Ascending aorta (tissue), 2 donors: ENCODE measurements at regions not wholly inside any gene's neighbourhood (a gene's known extent, or its start where the extent isn't known, plus 50 kb on each side); places are given as distances from the start of the nearest gene placed in this dataset.
"Not testable (repeated sequence)": the region's sequence is repeated elsewhere in the genome, so short reads cannot be mapped to it uniquely, and the experiment has no call there.

Experiments
- DNase-seq, 2 donors: peaks; one replicate each; pipeline ENCODE4 v3.0.0-alpha.2; 2019; ENCODE audit warnings: low spot score in 2 of 2
- H3K27ac ChIP-seq, 2 donors: fragments of 200-600 bp; sonication (generic); one replicate each; pipeline ENCODE4 v1.5.1; 2016 to 2017; ENCODE audit warnings: mild to moderate bottlenecking in 1 of 2
- H3K27me3 ChIP-seq: fragments of 200-600 bp; sonication (generic); one replicate; pipeline ENCODE4 v1.5.1; 2017
- H3K36me3 ChIP-seq, 2 donors: fragments of 200-600 bp; sonication (generic); one replicate each; pipeline ENCODE4 v1.5.1; 2016
- H3K4me1 ChIP-seq, 2 donors: fragments of 200-600 bp; sonication (generic); one replicate each; pipeline ENCODE4 v1.5.1; 2016 to 2017; ENCODE audit warnings: mild to moderate bottlenecking in 1 of 2
- H3K4me3 ChIP-seq, 2 donors: fragments of 200-600 bp; sonication (generic); one replicate each; pipeline ENCODE4 v1.5.1; 2016 to 2017; ENCODE audit warnings: mild to moderate bottlenecking in 1 of 2
- H3K9me3 ChIP-seq, 2 donors: fragments of 200-600 bp; sonication (generic); one replicate each; pipeline ENCODE4 v1.5.1; 2016
- CTCF ChIP-seq, 3 experiments: fragments of 200-600 bp in 2 of 3; fragments of 450-650 bp in 1 of 3; sonication (generic) in 2 of 3; IDR thresholded peaks; one replicate each; pipeline ENCODE4 v1.5.1; 2016 to 2019; ENCODE audit warnings: antibody characterized with exemption in 3 of 3, mild to moderate bottlenecking in 1 of 3, moderate library complexity in 1 of 3
- intact Hi-C: fragments of 100-400 bp; cut with DNase I; formaldehyde crosslinking; loops from one replicate; pipeline ENCODE4 v1.15.1; 2023

- H3K27ac ChIP-seq, result no peak overlapping the region
- intact Hi-C loops, result no loop called here
- TF ChIP-seq CTCF (IDR thresholded peaks at IDR 0.05), result no peak
- no peaks in the 10 kb centered on the region for H3K27me3 ChIP-seq
- H3K4me3 ChIP-seq, result no peak overlapping the region
- H3K9me3 ChIP-seq, result no peaks in the 10 kb centered on the region
- no peak for DNase-seq
- no peaks in the 10 kb centered on the region for H3K36me3 ChIP-seq
- no peaks in the 10 kb centered on the region for H3K4me1 ChIP-seq
These were observed 270.8 kb downstream of the SPRY2 start for GRCh38 chr13:80070024-80070703.

GRCh38 chr13:80069374-80069773, 271.6 kb downstream of the SPRY2 start:
- Histone ChIP-seq H3K4me3 (no peak overlapping the region), H3K27me3 (no peaks in the 10 kb centered on the region), H3K36me3 (no peaks in the 10 kb centered on the region), H3K9me3 (no peaks in the 10 kb centered on the region), H3K27ac (no peak overlapping the region), H3K4me1 (no peaks in the 10 kb centered on the region)
- no peak for DNase-seq
- TF ChIP-seq CTCF (IDR thresholded peaks at IDR 0.05), result no peak
- intact Hi-C loops, result no loop called here

GRCh38 chr13:80065996-80066395, 274.9 kb downstream of the SPRY2 start:
- DNase-seq, result no peak
- TF ChIP-seq CTCF (IDR thresholded peaks at IDR 0.05), result no peak
- no peaks in the 10 kb centered on the region for H3K27me3 ChIP-seq
- H3K36me3 ChIP-seq, result no peaks in the 10 kb centered on the region
- H3K27ac ChIP-seq, result no peak overlapping the region
- intact Hi-C loops, result no loop called here
- no peaks in the 10 kb centered on the region for H3K4me1 ChIP-seq
- no peak overlapping the region for H3K4me3 ChIP-seq
- no peaks in the 10 kb centered on the region for H3K9me3 ChIP-seq

GRCh38 chr13:80062416-80062815, 278.5 kb downstream of the SPRY2 start:
- intact Hi-C loops, H3K36me3 ChIP-seq, DNase-seq, H3K4me3 ChIP-seq, H3K27ac ChIP-seq, H3K9me3 ChIP-seq, H3K27me3 ChIP-seq, H3K4me1 ChIP-seq: not testable (repeated sequence)

GRCh38 chr13:80059789-80060188, 281.1 kb downstream of the SPRY2 start:
- DNase-seq, result no peak
- H3K36me3 ChIP-seq, result no peaks in the 10 kb centered on the region
- TF ChIP-seq CTCF (IDR thresholded peaks at IDR 0.05), result no peak
- H3K9me3 ChIP-seq, result no peaks in the 10 kb centered on the region
- no peak overlapping the region for H3K4me3 ChIP-seq
- no peak overlapping the region for H3K27ac ChIP-seq
- H3K27me3 ChIP-seq, result no peaks in the 10 kb centered on the region
- intact Hi-C loops, result no loop called here
- no peaks in the 10 kb centered on the region for H3K4me1 ChIP-seq

GRCh38 chr13:80058626-80059025, 282.3 kb downstream of the SPRY2 start:
- H3K27ac ChIP-seq, result no peak overlapping the region
- intact Hi-C loops, result no loop called here
- TF ChIP-seq CTCF (IDR thresholded peaks at IDR 0.05), result no peak
- no peak for DNase-seq
- no peaks in the 10 kb centered on the region for H3K9me3 ChIP-seq
- H3K4me1 ChIP-seq, result no peaks in the 10 kb centered on the region
- H3K36me3 ChIP-seq, result no peaks in the 10 kb centered on the region
- H3K4me3 ChIP-seq, result no peak overlapping the region
- no peaks in the 10 kb centered on the region for H3K27me3 ChIP-seq
